DOHH2 (cell line): ENCODE measurements at regions not wholly inside any gene's neighbourhood (a gene's known extent, or its start where the extent isn't known, plus 50 kb on each side); places are given as distances from the start of the nearest gene placed in this dataset.

Source experiments
- CTCF ChIP-seq: fragments of 200-600 bp; sonication (generic); IDR thresholded peaks from one replicate; pipeline ENCODE4 v1.5.1; 2014; ENCODE audit warnings: antibody characterized with exemption, mild to moderate bottlenecking, low read depth, low read length; ENCODE audit not compliant: poor library complexity, severe bottlenecking
- EZH2phosphoT487 ChIP-seq: fragments of 200-600 bp; sonication (generic); IDR thresholded peaks from 2 replicates; pipeline ENCODE4 v1.6.1; 2017; ENCODE audit warnings: borderline replicate concordance, mild to moderate bottlenecking, antibody characterized with exemption, low read length, moderate library complexity, mixed read lengths

GRCh38 chr2:58985541-58985940 is 744.4 kb upstream of the FANCL start:
- TF ChIP-seq CTCF (no peak), EZH2phosphoT487 (no peak)
